GM18858 (cell line): ENCODE measurements at regions not wholly inside any gene's neighbourhood (a gene's known extent, or its start where the extent isn't known, plus 50 kb on each side); places are given as distances from the start of the nearest gene placed in this dataset.
A peak's percentile ranks its signal among the peaks of the same experiment; 100 is the strongest.

Source experiments
- ATAC-seq: cut with Tn5 transposase; IDR thresholded peaks from one replicate; pipeline ENCODE4 v1.9.1; 2021; ENCODE audit not compliant: unreplicated experiment

DNA sequence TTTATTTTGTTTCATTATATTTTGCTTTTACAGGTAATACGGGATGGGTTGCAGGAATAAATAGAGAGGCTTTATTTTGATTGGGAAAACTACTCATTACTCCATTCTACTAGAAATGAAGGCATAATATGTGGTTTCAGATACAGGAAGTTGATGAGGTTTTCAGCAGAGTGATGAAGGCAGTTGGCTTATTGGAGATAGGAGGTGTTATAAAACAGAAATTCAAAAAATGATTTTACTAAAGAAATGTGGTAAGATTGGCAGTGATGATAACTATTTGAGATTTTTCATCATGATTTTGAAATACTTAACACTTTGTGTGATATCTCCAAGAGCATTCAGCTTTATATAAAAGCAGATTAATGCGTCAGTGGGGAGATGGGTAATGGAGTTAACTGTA is 1445.7 kb upstream of the CADM2 start:
- ATAC-seq = no peak

- ATAC-seq = no peak
Measured at GRCh38 chr3:83513677-83514076, 1445.1 kb upstream of the CADM2 start.

GRCh38 chr3:83514130-83514914 is 1444.5 kb upstream of the CADM2 start:
- ATAC-seq = no peak

DNA sequence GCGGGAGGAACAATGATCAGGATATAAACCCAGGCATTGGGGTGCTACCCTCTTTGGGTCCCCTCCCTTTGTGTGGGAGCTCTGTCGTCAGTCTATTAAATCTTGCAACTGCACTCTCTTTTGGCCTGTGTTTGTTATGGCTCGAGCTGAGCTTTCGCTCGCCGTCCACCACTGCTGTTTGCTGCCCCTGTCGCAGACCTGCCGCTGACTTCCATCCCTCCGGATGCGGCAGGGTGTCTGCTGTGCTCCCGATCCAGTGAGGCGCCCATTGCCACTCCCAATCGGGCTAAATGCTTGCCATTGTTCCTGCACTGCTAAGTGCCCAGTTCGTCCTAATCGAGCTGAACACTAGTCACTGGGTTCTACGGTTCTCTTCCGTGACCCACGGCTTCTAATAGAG is 1443.7 kb upstream of the CADM2 start:
- no peak for ATAC-seq

GRCh38 chr3:83523470-83524073 is 1435.2 kb upstream of the CADM2 start:
- peak; percentile 97 for ATAC-seq

DNA sequence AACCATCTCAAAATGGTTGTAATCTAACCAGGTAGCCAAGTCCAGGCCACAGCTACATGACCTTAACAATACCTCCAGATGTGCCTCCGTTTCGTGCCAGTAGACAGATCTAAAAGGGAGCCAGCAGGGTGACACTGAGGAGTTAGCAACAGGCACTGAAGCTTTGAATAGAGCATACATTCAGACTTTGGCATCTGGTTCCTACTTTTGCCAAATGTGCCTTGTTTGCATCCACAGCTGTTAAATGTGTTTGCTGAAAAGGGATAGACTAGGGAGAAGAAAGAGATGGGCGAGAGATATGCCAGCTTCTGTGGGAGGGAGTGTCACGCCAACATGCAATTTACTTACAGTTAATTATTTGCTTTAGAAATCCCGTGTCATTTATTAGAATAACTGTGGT is 1433.9 kb upstream of the CADM2 start:
- no peak for ATAC-seq

DNA sequence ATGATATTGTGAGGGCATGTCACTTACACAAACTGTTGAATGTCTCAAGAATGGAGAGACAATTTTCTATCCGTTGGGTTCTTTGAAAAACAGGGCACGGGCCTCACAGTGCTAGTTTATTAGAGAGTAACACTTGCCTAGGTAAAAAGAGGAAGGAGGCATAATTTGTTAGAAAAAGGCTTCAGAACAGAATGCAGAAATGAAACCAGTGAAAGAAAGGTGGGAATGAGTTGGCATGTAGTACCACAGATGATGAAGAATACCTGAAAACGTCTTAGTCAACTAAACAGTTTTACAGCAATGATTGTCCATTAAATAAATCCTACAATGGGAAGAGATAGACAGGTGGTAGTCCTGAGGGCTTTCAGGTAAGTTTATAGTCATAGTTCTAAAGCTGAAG is 1399.7 kb upstream of the CADM2 start:
- peak; percentile 59 for ATAC-seq

- no peak for ATAC-seq
Measured at GRCh38 chr3:83567935-83568334, 1390.9 kb upstream of the CADM2 start.

GRCh38 chr3:83581546-83581945 is 1377.2 kb upstream of the CADM2 start:
- no peak for ATAC-seq

DNA sequence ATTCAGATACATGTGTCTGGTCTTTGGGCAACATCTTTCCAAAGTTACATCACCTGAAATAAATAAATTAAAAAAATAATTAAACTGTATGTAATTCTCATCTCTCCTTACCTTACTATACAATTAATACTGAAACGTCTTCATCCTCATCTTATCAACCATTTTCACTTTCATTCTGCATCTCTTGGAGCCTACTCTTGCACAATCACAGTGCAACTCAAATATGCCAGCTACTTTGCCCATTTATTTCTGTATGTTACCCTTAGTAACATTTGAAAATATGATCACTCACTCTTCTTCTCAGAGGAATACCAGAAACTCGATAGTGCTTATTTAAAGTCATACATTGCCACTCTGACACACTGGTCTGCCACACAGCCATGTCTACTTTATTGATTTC is 1357.1 kb upstream of the CADM2 start:
- ATAC-seq = no peak

DNA sequence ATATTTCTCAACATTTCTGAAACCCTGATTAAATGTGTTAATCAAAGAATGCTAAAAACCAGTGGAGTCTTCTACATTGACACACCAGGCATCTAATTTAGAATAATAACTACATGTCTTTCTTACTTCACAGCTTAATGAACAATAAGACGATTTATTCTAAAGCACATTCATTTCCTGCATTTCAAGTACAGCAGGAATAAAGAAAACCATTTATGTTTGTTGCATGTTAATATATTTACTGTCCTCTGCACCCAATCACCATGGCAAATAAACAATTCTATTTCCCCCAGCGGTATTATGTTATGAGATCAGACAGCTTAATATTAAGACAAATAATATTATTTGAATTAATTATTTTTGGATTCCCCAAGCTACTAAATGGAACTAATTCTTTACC is 1336.3 kb upstream of the CADM2 start:
- ATAC-seq = no peak

DNA sequence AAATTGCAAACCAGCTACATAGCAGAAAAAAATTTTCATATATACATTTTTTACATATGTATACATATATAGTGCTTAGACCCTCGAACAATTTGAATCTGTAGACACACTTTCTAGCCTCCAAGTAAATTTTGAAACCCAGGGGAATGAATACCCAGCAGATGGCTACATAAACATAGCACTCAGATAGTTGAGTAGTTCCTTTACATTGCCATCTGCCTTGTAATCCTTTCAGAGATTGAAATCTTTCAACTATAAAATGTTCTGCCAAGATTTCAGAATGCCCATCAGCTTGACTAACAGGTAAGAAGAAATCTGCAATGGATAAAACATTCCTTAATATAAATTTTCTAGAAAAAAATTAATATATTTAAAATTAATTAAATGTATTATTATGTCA is 1333.5 kb upstream of the CADM2 start:
- ATAC-seq = no peak

DNA sequence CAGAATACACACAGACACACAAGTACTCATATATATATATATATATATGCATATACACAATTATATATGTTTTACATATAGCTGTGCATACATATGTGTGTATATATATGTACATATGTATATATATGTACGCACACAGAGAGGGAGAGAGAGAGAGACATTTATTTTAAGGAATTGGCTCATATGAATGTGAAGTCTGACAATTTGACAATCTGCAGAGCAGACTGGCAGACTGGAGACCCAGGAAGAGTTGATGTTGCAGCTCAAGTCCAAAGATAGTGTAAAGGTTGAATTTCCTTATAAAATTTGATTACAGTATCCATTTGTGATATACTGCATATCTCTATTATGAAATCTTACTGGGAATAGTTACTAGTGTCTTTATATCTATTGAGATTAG is 1330.3 kb upstream of the CADM2 start:
- ATAC-seq = no peak

DNA sequence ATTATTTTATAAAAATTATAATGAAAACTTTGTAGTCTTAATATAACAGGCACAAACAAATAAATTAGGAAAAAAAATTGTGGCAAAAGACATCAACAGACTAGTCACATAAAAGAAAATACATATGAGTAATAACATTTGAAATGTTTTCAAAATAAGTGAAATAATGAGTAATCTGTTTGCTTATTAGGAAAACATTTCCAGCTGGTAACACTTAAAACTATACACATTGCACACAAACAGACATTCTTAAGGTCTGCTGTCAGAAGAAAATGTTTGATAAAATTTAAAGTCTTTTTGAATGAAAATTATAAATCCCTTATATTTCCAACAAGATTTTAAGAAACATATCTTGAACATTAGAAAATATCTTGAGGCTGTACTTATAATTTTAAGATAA is 1326.3 kb upstream of the CADM2 start:
- ATAC-seq = no peak

- ATAC-seq = no peak
Measured at GRCh38 chr3:83633758-83634157, 1325.0 kb upstream of the CADM2 start.

DNA sequence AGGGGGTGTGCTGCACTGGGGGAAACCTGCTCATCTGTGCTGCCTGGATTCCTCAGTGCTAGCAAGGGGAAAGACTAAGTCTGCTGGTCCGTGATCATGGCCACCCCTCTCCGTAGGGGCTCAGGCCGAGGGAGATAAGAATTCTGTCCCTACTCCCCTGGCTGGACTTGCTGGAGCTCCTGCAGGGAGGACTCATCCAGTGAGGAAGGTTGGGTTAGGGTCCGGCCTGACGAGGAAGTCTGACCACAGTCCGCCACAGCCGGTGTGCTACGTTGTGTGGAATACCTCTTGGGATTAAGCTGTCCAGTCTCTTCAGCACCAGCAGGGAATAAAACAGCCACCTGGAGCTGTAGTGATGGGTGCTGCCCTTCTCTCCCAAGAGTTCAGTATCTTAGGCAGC is 1309.1 kb upstream of the CADM2 start:
- ATAC-seq = no peak

DNA sequence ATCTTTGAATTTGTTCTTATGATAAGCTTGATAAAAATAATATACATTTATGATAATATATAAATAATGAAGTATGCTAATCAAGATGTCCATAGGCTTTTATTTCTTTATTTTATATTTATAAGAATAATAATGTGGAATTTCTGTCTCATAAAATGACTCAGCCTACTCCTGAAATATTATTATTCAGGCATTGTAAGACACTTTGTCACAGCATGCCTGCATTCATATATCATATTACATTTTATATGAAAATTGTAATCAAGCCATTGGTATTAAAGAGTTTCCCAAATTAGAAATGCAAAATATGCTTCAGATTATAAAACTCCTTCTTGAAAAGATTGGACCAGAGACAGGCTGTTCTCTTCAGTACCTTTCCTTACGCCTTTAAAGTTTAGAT is 1303.7 kb upstream of the CADM2 start:
- no peak for ATAC-seq

- no peak for ATAC-seq
Measured at GRCh38 chr3:83662381-83662960, 1296.3 kb upstream of the CADM2 start.

DNA sequence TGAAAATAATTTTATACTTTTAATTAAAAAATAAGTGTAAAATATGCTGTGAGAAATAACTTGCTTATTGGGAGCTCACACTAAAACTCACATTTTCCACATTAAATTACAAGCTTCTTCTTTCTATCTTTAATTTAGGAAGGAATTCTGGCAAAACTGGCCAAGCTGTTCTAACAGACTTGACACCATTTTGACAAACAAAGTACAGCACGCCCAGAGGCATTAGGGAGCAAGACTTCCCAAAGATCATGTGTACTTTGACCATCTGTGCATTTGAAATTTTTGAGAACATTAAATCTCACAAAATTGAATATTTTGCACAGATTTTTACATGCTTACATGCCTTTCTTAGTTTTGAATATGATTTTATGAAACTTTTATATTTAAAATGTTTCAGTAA is 1288.4 kb upstream of the CADM2 start:
- no peak for ATAC-seq

GRCh38 chr3:83683937-83684598 is 1274.7 kb upstream of the CADM2 start:
- no peak for ATAC-seq

DNA sequence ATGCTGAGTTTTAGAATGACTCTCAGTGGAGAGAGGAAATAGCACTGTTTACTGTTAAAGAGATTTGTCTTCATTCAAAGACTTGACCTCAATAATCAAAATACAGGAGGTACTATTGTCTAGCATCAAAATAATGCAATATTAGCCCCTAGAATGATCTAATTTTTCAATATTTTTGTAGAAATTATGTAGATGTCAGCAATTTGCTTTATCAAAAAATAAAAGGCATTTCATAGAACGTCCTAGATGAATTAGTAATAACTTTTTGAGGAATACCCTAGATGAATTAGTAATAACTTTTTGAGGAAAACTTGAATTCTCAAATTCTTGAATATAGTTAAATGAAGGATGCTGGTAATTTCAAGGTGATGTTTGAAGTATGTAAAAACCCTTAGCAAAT is 1252.1 kb upstream of the CADM2 start:
- ATAC-seq = no peak

DNA sequence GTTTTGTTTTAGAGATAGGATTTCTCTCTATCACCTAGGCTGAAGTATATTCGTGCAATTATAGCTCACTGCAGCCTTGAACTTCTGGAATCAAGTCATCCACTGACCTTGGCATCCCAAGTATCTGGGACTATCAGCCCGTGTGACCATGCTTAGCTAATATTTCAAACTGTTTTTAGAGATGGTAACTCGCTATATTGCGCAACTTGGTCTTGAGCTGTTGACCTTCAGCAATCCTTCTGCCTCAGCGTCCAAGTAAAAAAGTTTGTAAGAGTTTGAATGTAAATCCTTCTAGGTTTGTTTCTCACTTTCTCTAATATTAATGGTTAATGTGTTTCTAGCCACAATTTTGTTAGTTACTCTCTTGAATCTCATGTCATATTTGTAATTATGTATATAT is 1243.5 kb upstream of the CADM2 start:
- no peak for ATAC-seq
